Fibroblast of lung (primary cell): ENCODE measurements at regions not wholly inside any gene's neighbourhood (a gene's known extent, or its start where the extent isn't known, plus 50 kb on each side); places are given as distances from the start of the nearest gene placed in this dataset.

Experiments used
- DNase-seq, 2 donors: peaks; one replicate each; pipeline versions ENCODE4 v3.0.0 to v3.0.0-alpha.2; 2010; ENCODE audit warnings: low read depth in 2 of 2
- H2AFZ ChIP-seq: 2 replicates; pipeline ENCODE4 v1.5.1; 2012; ENCODE audit warnings: low read length, control low read depth, inconsistent platforms
- H3K27ac ChIP-seq: 2 replicates; pipeline ENCODE4 v1.5.1; 2011; ENCODE audit warnings: low read length, control low read depth; ENCODE audit not compliant: insufficient read depth
- H3K27me3 ChIP-seq: 2 replicates; pipeline ENCODE4 v1.5.1; 2011; ENCODE audit warnings: mild to moderate bottlenecking, low read length; ENCODE audit not compliant: control insufficient read depth, insufficient read depth
- H3K36me3 ChIP-seq: 2 replicates; pipeline ENCODE4 v1.5.1; 2011; ENCODE audit warnings: low read length; ENCODE audit not compliant: control insufficient read depth, insufficient read depth
- H3K4me1 ChIP-seq: 2 replicates; pipeline ENCODE4 v1.5.1; 2011; ENCODE audit warnings: low read length; ENCODE audit not compliant: control insufficient read depth, insufficient read depth; ENCODE audit errors: extremely low read depth
- H3K4me2 ChIP-seq: 2 replicates; pipeline ENCODE4 v1.5.1; 2011; ENCODE audit warnings: low read length, control low read depth; ENCODE audit not compliant: insufficient read depth; ENCODE audit errors: extremely low read depth
- H3K4me3 ChIP-seq, 4 experiments: fragments of 200-600 bp in 1 of 4; sonication (generic) in 1 of 4; replicated peaks in 1 of 4; 2 replicates each; pipeline ENCODE4 v1.5.1; 2011 to 2016; ENCODE audit warnings: low read length in 4 of 4, low read depth in 3 of 4, mild to moderate bottlenecking in 3 of 4, control low read depth in 2 of 4, inconsistent platforms in 1 of 4, mixed read lengths in 1 of 4; ENCODE audit not compliant: insufficient read depth in 1 of 4; ENCODE audit errors: control extremely low read depth in 1 of 4
- H3K79me2 ChIP-seq: 2 replicates; pipeline ENCODE4 v1.5.1; 2012; ENCODE audit warnings: mild to moderate bottlenecking, low read length, inconsistent platforms; ENCODE audit not compliant: control insufficient read depth, insufficient read depth
- H3K9ac ChIP-seq: 2 replicates; pipeline ENCODE4 v1.5.1; 2011; ENCODE audit warnings: mild to moderate bottlenecking, low read length, control low read depth; ENCODE audit not compliant: insufficient read depth
- H3K9me3 ChIP-seq: 2 replicates; pipeline ENCODE4 v1.5.1; 2012; ENCODE audit warnings: low read depth, low read length; ENCODE audit not compliant: control insufficient read depth, insufficient read depth
- H4K20me1 ChIP-seq: 2 replicates; pipeline ENCODE4 v1.5.1; 2011; ENCODE audit warnings: low read length; ENCODE audit not compliant: control insufficient read depth, insufficient read depth; ENCODE audit errors: extremely low read depth
- EZH2 ChIP-seq: IDR thresholded peaks from 2 replicates; pipeline ENCODE4 v1.5.1; 2012; ENCODE audit warnings: low read length, control low read depth, mild to moderate bottlenecking; ENCODE audit errors: missing control alignments
- TF ChIP-seq, protein P1 (sequence below), 2 donors: IDR thresholded peaks in 1 of 2; conservative IDR thresholded peaks in 1 of 2; 1 replicate in 1 of 2; 2 replicates in 1 of 2; pipeline ENCODE4 v1.5.1; 2011 to 2012; ENCODE audit warnings: low read length in 2 of 2, control low read depth in 1 of 2, inconsistent platforms in 1 of 2, low read depth in 1 of 2, mild to moderate bottlenecking in 1 of 2

GRCh38 chr2:180570864-180571263 lies 409.5 kb upstream of the UBE2E3 start:
- H2AFZ ChIP-seq = no peak overlapping the region
- H3K9ac ChIP-seq = no peak overlapping the region
- no peak overlapping the region for H3K27ac ChIP-seq
- H3K4me3 ChIP-seq = no peak overlapping the region
- H3K4me2 ChIP-seq = no peak overlapping the region
- H3K9me3 ChIP-seq = no peaks in the 10 kb centered on the region
- H3K27me3 ChIP-seq = no peaks in the 10 kb centered on the region
- peak in 1 of 2 donors; percentile 12 for DNase-seq
- TF ChIP-seq, protein P1, sequence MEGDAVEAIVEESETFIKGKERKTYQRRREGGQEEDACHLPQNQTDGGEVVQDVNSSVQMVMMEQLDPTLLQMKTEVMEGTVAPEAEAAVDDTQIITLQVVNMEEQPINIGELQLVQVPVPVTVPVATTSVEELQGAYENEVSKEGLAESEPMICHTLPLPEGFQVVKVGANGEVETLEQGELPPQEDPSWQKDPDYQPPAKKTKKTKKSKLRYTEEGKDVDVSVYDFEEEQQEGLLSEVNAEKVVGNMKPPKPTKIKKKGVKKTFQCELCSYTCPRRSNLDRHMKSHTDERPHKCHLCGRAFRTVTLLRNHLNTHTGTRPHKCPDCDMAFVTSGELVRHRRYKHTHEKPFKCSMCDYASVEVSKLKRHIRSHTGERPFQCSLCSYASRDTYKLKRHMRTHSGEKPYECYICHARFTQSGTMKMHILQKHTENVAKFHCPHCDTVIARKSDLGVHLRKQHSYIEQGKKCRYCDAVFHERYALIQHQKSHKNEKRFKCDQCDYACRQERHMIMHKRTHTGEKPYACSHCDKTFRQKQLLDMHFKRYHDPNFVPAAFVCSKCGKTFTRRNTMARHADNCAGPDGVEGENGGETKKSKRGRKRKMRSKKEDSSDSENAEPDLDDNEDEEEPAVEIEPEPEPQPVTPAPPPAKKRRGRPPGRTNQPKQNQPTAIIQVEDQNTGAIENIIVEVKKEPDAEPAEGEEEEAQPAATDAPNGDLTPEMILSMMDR (conservative IDR thresholded peaks at IDR 0.05 in 1 of 2, IDR thresholded peaks at IDR 0.05 in 1 of 2; ENCODE audit: low read depth in 1 of 2, low read length in 2 of 2) = no peak
- no peak for TF ChIP-seq EZH2
- H3K79me2 ChIP-seq = no peaks in the 10 kb centered on the region
- H3K36me3 ChIP-seq = no peaks in the 10 kb centered on the region
- peaks cover 2% of the 10 kb centered on the region for H3K4me1 ChIP-seq
- H4K20me1 ChIP-seq = no peaks in the 10 kb centered on the region

- Histone ChIP-seq H3K4me2 (no peak overlapping the region), H3K27me3 (no peaks in the 10 kb centered on the region), H3K79me2 (no peaks in the 10 kb centered on the region), H3K9ac (no peak overlapping the region), H2AFZ (peak overlapping the region; percentile 46), H3K4me3 (no peak overlapping the region), H4K20me1 (no peaks in the 10 kb centered on the region), H3K27ac (no peak overlapping the region), H3K36me3 (no peaks in the 10 kb centered on the region), H3K4me1 (no peaks in the 10 kb centered on the region), H3K9me3 (no peaks in the 10 kb centered on the region)
- DNase-seq = no peak
- TF ChIP-seq, protein P1 (conservative IDR thresholded peaks at IDR 0.05 in 1 of 2, IDR thresholded peaks at IDR 0.05 in 1 of 2; ENCODE audit: low read depth in 1 of 2, low read length in 2 of 2) = no peak
- TF ChIP-seq EZH2 = no peak
Measured at GRCh38 chr2:180564051-180564450, 416.4 kb upstream of the UBE2E3 start.

- H3K9ac ChIP-seq = no peak overlapping the region
- DNase-seq = peak in 1 of 2 donors; percentile 23
- H3K79me2 ChIP-seq = no peaks in the 10 kb centered on the region
- H3K27me3 ChIP-seq = no peaks in the 10 kb centered on the region
- H3K9me3 ChIP-seq = no peaks in the 10 kb centered on the region
- peak overlapping the region; percentile 40 for H2AFZ ChIP-seq
- H3K27ac ChIP-seq = no peak overlapping the region
- no peaks in the 10 kb centered on the region for H3K4me1 ChIP-seq
- no peak overlapping the region for H3K4me3 ChIP-seq
- no peak overlapping the region for H3K4me2 ChIP-seq
- H3K36me3 ChIP-seq = no peaks in the 10 kb centered on the region
- TF ChIP-seq, protein P1 (conservative IDR thresholded peaks at IDR 0.05 in 1 of 2, IDR thresholded peaks at IDR 0.05 in 1 of 2; ENCODE audit: low read depth in 1 of 2, low read length in 2 of 2) = no peak
- no peak for TF ChIP-seq EZH2
- H4K20me1 ChIP-seq = no peaks in the 10 kb centered on the region
Measured at GRCh38 chr2:180562378-180562777, 418.0 kb upstream of the UBE2E3 start.
